Lower leg skin (tissue), 3 donors: ENCODE measurements at regions not wholly inside any gene's neighbourhood (a gene's known extent, or its start where the extent isn't known, plus 50 kb on each side); places are given as distances from the start of the nearest gene placed in this dataset.

Experiments used
- CTCF ChIP-seq, 3 donors: fragments of 450-650 bp; IDR thresholded peaks; one replicate each; pipeline ENCODE4 v1.5.1; 2016; ENCODE audit warnings: antibody characterized with exemption in 3 of 3, mild to moderate bottlenecking in 3 of 3, moderate library complexity in 2 of 3
- POLR2A ChIP-seq, 2 donors: fragments of 450-650 bp; IDR thresholded peaks; one replicate each; pipeline ENCODE4 v1.6.1; 2016 to 2017; ENCODE audit warnings: antibody characterized with exemption in 2 of 2, mild to moderate bottlenecking in 1 of 2, moderate library complexity in 1 of 2

GRCh38 chr5:143696921-143697320 lies 115.0 kb upstream of the HMHB1 start:
- TF ChIP-seq CTCF (IDR thresholded peaks at IDR 0.05) (no peak), POLR2A (IDR thresholded peaks at IDR 0.05) (no peak)
